Brain pericyte (primary cell): ENCODE measurements at regions not wholly inside any gene's neighbourhood (a gene's known extent, or its start where the extent isn't known, plus 50 kb on each side); places are given as distances from the start of the nearest gene placed in this dataset.
"Not testable (repeated sequence)": the region's sequence is repeated elsewhere in the genome, so short reads cannot be mapped to it uniquely, and the experiment has no call there.

Experiments
- DNase-seq: peaks from one replicate; pipeline ENCODE4 v3.0.0-alpha.2; 2012; ENCODE audit warnings: low read depth, low spot score

DNA sequence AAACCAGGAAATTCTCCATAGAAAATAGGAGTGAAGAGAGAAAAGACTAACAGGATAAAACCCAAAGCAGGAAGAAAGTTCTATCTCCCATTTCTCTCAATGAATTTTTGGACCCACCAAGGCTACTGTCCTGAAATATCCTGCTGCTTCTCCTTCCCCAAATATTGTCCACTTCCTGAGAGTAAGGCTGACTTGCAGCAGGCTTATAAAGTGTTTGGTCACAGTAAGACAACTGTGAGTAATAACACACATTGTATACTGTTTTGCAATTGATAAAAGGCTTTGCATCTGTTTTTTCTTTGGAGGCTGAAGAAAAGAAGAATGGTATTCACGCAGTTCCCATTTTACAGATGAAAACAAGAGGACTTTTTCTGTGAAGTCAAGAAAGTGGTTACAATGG is 52.8 kb downstream of the FOXD4L6 start:
- DNase-seq = not testable (repeated sequence)

DNA sequence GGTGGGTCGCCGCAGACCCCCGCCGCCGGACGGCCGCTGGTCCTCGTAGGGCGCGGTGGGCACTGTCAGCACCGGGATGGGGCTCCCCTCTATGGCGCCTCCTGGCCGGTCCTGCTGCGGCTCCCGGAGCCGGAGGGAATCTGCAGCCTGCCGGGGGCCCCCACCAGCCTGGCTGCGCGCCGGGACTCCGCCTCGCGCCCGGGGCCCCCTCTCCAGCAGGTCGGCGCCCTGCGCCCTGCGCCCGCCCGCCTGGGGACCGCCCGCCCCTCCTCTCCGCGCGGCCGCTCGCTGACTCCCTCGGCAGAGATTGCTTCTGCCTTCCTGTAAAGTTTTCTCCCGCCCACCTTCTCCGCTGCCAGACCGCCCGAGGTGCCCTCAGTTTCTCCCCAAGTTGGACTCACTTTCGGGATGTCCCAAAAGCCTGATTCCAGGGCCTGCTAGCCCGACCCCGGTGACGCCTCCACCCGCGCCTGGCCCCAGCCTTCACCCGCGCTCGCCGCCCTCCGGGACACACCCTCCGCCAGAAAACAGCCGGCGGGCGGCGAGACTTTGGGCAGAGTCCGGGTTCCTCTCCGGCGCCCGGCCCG is 54.0 kb downstream of the FOXD4L6 start:
- DNase-seq = not testable (repeated sequence)

GRCh38 chr9:41073471-41074243 is 54.8 kb downstream of the FOXD4L6 start:
- DNase-seq = peak; percentile 11

DNA sequence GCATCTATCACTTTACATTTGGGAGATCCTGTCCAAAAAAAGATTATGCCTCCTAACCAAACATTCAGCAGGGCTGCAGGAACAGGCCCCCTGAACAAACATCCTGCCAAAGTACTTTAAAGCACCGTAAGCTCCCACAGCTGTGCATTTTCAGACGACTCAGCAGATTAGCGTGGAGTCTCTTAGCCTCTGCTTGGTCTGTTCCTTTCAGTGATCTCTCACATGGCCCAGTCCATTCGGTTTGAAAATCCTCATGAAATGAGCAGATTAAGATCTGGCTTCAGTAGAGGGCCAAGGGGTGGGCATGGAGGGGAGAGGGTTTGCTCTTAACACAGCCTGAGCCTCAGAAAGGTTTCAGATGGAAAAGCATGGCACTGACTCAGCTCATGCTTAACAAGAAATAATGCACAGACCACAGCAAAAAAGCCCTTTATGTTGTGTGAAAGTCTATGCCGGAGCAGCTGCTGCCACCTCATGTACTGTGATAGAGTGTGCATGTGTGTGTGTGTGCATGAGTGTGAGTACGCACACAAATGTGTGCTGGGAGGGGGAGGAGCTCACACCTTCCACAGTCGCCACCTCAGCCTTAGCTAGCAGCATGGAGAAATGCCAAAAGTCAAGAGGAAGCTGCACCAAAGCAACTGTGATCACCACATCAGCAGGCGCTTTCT is 64.2 kb downstream of the FOXD4L6 start:
- DNase-seq = peak; percentile 34

GRCh38 chr9:41063243-41063642 is 65.2 kb downstream of the FOXD4L6 start:
- not testable (repeated sequence) for DNase-seq

DNA sequence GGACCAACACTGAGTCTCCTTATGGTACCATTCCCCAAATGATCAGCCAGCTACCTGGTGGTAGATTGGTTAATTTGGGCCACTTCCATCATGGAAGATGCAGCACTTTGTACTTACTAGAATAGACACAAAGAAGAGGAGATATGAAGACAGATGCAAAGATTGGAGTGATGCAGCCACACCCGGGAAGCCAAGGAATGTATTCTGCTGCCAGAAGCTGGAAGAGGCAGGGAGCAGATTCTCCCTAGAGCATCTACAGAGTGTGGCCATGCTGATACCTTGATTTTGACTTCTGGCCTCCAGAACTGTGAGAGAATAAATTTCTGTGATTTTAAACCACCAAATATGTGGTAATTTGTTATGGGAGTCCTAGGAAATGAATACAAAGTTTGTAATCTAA is 68.9 kb downstream of the FOXD4L6 start:
- DNase-seq = not testable (repeated sequence)

DNA sequence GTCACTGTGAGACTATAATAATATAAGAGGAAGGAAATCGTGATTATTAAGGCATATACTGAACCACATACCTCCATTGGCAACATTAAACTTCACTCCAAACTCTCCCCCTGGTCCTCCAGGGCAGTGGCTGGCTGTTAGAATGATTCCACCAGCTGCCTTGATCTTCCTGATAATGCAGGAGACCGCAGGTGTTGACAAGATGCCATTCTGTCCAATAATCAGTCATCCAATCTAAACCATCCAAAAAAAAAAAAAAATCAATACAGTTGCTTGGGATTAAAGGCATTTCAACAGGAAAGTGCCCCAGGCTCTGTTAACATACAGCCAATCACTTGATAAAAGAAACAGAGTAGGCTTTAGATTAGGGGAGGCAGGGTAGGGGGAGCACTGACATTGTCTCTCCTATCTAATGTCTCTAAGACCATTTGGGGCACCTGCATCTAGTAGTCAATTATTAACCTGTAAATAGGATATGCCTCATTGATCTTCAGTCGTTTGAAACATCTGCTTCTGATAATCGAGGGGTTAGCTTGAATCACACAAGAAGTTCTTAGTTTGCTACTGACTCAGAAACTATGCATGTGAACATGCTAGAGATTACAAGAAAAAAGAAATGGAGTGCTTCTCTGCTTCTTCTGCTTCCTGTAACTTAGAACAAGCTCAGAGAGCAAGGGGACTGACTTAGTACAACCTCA is 74.7 kb downstream of the FOXD4L6 start:
- not testable (repeated sequence) for DNase-seq

- not testable (repeated sequence) for DNase-seq
These were observed 79.8 kb downstream of the FOXD4L6 start for GRCh38 chr9:41048672-41049071.

DNA sequence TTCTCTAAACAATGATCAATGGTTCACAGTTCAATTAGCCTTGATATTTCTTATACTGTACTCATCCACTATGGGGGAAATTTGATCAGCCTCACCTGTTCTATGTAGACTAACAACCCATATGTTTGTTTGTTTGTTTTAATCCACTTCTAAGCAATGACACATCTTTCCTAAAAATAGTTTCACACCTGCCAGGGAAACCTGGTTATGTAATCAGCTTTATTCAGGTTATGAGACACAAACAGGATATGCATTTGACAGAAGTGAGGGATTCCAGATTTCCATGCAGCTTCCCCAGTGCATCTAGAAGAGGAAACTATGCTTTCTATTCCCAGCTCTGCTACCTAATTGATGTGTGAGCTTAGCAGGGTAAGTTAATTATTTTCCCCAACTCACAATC is 80.7 kb downstream of the FOXD4L6 start:
- DNase-seq = not testable (repeated sequence)

DNA sequence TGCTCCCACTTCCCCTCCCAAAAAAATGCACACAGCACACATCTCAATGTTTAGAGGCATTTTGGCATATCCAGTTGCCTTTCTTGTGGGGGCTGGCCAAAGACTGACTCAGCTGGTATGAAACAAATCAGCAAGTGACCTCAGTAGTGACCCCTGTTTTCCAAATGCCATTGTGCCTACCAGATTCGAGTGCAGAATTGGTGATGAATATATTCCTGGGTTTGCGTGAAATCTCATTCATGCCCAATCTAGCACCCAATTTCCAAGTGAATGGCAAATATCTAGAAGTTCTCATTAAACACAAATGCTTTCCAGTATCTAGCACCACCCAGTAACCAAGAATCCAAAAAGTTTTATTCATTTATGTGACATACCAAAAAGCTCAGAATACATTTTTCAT is 83.6 kb downstream of the FOXD4L6 start:
- DNase-seq = not testable (repeated sequence)

GRCh38 chr9:41043433-41043832 is 85.0 kb downstream of the FOXD4L6 start:
- not testable (repeated sequence) for DNase-seq

DNA sequence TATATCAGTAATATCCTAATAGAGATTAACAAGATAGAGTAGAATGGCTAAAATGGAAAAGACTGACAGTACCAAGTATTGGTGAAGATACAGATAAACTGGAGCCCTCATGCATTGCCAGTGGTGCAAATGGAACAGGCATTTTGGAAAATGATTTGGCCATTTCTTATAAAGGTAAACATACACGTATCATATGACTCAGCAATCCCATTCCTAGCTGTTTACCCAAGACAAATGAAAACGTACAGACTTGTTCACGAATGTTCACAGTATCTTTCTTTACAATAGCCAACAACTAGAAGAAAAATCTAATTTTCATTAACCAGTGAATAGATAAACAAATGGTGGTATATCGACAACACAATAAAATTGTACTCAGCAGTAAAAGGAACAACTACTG is 86.4 kb downstream of the FOXD4L6 start:
- not testable (repeated sequence) for DNase-seq

DNA sequence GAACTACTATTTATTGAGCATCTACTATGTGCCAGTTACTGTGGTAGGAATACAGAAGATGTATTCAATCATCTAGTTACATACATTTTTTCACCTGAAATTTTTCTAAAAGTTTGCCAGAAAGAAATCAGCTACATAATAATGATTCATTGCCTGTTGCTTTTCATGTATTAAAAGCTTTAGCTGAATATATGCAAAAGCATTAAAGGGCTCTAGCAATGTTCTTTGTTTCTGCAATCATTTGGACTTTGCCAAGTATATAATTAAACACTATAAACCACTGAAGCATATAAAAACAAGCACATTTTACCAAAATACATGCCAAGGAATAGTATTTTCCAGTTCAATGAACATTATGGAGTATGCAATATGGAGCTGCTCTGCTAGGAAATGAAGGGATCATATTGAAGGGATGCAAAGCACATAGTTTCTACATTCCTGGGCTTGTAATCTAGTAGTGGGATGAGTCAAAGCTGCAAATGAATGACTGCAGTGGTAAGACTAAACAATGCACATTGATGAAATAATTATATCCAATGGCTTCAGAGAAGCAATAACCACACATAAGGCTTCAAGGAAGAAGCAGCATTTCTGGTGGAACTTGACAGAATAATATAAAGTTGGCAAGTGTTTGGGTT is 87.7 kb downstream of the FOXD4L6 start:
- DNase-seq = not testable (repeated sequence)

DNA sequence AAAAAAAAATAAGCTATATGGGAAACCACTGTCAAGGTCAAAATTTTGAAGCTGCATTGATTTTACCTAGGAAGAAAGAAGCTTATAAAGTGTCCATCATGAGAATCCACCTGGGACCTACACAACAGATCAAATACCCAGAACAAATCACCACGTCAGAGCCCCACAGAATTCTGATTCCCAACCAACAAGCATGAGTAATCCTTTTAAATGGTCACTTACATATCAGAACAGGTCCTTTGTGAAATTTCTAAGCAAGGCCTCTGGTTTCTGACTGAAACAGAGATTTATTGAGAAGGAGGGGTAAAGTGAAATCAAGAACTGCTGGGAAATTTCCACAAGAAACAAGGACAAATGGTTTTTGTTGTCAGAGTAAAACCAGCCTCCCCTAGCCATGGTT is 93.2 kb downstream of the FOXD4L6 start:
- DNase-seq = not testable (repeated sequence)

- DNase-seq = peak; percentile 65
These were observed 93.7 kb downstream of the FOXD4L6 start for GRCh38 chr9:41034699-41035197.

DNA sequence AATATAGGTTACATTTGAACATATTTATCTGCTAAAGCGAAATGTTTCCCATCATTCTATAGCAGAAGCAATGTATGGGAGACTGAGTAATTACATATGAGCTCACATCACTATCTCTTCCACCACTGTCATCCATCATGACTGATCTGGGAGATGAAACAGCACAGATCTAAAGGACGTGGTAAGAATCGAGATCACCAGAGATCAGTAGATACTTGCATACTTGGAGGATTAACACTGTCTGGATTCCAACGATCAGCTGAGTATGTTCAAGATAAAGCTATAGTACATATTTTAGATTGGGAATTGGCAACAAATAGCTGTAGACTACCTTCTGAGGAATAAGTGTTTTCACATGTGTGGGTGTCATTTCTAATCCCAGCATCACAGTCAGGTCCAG is 94.6 kb downstream of the FOXD4L6 start:
- not testable (repeated sequence) for DNase-seq

DNA sequence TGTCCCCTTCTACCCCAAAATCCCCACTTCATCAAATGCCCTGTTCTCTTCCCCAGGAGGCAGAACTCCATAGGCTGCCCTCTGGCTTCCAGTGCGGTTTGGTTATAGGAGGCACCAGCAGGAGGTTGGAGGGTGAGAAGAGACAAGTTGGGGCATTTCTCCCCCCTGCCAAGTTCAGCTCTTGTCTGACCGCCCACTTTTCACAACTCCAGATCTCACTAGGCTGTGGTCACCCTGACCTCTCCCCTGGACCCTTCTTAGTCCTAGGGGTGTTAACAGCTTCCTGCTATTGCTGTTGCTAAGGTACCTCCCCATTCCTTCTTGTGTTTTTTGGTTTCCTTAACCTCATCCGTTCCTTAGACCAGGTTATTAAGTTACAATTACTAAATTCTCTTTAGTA is 95.1 kb downstream of the FOXD4L6 start:
- not testable (repeated sequence) for DNase-seq

DNA sequence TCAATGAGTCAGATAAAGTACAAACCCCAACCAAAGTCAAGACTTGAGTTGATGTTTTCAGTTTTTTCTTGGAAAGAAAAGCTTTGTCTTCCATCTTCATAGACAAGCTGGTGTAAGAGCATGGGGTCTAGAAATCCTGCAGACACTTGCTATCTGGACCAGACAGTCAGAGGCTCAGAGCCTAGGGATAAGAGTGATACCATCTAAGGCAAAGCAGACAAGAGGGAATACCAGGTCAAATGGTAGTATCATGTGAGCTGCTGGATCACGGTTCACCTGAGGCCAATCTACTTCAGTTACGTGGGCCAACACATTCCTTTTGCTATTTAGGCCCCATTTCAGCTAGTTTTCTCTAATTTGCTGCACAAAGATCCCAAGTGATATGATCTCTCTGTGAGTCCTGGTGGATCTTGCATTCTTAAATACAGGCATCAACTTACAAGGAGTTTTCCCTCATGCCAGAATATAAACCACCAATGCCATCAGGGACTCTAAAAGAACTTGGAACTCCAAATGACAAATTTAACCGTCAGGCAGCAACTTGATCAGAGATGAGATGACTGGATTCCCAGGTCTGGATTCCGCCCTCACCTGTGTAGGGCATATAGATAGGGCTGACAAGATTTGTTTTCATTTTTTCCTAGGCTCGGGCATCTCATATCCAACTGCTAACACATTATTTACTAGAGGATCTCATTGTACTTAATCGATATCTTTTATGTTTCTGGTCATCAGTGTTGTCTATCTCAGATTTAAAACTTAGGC is 101.4 kb downstream of the FOXD4L6 start:
- not testable (repeated sequence) for DNase-seq

DNA sequence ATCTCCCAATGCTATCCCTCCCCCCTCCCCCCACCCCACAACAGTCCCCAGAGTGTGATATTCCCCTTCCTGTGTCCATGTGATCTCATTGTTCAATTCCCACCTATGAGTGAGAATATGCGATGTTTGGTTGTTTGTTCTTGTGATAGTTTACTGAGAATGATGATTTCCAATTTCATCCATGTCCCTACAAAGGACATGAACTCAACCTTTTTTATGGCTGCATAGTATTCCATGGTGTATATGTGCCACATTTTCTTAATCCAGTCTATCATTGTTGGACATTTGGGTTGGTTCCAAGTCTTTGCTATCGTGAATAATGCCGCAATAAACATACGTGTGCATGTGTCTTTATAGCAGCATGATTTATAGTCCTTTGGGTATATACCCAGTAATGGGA is 106.1 kb downstream of the FOXD4L6 start:
- not testable (repeated sequence) for DNase-seq

GRCh38 chr9:41019858-41020562 is 108.5 kb downstream of the FOXD4L6 start:
- DNase-seq = not testable (repeated sequence)
